ENCODE measurements at regions not wholly inside any gene's neighbourhood (a gene's known extent, or its start where the extent isn't known, plus 50 kb on each side); places are given as distances from the start of the nearest gene placed in this dataset.

DNA sequence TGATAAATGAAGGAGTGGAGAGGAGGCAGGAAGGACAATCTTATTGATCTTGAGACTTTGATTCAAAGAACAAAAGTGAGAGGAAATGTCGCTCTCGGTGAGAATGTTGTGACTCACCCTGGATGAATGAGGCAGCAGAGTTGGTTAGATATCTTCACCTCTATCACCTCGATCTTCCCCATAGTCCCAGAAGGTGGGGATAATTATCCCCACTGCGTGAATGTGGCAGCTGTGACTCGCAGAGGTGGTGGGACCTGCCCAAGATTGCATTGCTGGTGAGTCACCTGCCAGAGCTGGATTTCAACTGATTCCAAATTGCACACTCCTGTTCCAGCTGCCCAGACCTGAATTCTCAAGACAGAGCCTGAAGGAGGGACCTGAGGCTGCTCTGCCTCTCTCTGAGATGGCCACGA, 105.0 kb downstream of the MATN1 start:
- TF ChIP-seq ZFP30 (CRISPR knock-in tag; IDR thresholded peaks at IDR 0.05) (no peak), ZC3H10 (CRISPR knock-in tag; IDR thresholded peaks at IDR 0.05) (no peak), ZNF565 (CRISPR knock-in tag; conservative IDR thresholded peaks at IDR 0.05; ENCODE audit: low read depth) (no peak), PPARA (CRISPR knock-in tag; IDR thresholded peaks at IDR 0.05; ENCODE audit: borderline replicate concordance) (no peak), CSDC2 (CRISPR knock-in tag; IDR thresholded peaks at IDR 0.05) (no peak), RARB (CRISPR knock-in tag; IDR thresholded peaks at IDR 0.05) (no peak), SNAI2 (CRISPR knock-in tag; IDR thresholded peaks at IDR 0.05) (no peak), ZFP3 (CRISPR knock-in tag; IDR thresholded peaks at IDR 0.05) (no peak), ESRRG (CRISPR knock-in tag; IDR thresholded peaks at IDR 0.05) (no peak), TCF4 (CRISPR knock-in tag; IDR thresholded peaks at IDR 0.05; ENCODE audit: borderline replicate concordance) (no peak), GLIS3 (CRISPR knock-in tag; IDR thresholded peaks at IDR 0.05) (no peak), BACH2 (CRISPR knock-in tag; IDR thresholded peaks at IDR 0.05; ENCODE audit: borderline replicate concordance) (no peak), ARNTL (CRISPR knock-in tag; IDR thresholded peaks at IDR 0.05; ENCODE audit: borderline replicate concordance, low read depth) (no peak), ZNF8 (CRISPR knock-in tag; IDR thresholded peaks at IDR 0.05) (no peak), OSR1 (CRISPR knock-in tag; IDR thresholded peaks at IDR 0.05) (no peak)
- TF ChIP-seq, protein P1, sequence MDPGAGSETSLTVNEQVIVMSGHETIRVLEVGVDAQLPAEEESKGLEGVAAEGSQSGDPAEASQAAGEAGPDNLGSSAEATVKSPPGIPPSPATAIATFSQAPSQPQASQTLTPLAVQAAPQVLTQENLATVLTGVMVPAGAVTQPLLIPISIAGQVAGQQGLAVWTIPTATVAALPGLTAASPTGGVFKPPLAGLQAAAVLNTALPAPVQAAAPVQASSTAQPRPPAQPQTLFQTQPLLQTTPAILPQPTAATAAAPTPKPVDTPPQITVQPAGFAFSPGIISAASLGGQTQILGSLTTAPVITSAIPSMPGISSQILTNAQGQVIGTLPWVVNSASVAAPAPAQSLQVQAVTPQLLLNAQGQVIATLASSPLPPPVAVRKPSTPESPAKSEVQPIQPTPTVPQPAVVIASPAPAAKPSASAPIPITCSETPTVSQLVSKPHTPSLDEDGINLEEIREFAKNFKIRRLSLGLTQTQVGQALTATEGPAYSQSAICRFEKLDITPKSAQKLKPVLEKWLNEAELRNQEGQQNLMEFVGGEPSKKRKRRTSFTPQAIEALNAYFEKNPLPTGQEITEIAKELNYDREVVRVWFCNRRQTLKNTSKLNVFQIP (CRISPR knock-in tag; IDR thresholded peaks at IDR 0.05; ENCODE audit: borderline replicate concordance, low read depth) = no peak
- TF ChIP-seq, protein P2, sequence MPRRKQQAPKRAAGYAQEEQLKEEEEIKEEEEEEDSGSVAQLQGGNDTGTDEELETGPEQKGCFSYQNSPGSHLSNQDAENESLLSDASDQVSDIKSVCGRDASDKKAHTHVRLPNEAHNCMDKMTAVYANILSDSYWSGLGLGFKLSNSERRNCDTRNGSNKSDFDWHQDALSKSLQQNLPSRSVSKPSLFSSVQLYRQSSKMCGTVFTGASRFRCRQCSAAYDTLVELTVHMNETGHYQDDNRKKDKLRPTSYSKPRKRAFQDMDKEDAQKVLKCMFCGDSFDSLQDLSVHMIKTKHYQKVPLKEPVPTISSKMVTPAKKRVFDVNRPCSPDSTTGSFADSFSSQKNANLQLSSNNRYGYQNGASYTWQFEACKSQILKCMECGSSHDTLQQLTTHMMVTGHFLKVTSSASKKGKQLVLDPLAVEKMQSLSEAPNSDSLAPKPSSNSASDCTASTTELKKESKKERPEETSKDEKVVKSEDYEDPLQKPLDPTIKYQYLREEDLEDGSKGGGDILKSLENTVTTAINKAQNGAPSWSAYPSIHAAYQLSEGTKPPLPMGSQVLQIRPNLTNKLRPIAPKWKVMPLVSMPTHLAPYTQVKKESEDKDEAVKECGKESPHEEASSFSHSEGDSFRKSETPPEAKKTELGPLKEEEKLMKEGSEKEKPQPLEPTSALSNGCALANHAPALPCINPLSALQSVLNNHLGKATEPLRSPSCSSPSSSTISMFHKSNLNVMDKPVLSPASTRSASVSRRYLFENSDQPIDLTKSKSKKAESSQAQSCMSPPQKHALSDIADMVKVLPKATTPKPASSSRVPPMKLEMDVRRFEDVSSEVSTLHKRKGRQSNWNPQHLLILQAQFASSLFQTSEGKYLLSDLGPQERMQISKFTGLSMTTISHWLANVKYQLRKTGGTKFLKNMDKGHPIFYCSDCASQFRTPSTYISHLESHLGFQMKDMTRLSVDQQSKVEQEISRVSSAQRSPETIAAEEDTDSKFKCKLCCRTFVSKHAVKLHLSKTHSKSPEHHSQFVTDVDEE (CRISPR knock-in tag; IDR thresholded peaks at IDR 0.05) = no peak
- TF ChIP-seq, protein P3, sequence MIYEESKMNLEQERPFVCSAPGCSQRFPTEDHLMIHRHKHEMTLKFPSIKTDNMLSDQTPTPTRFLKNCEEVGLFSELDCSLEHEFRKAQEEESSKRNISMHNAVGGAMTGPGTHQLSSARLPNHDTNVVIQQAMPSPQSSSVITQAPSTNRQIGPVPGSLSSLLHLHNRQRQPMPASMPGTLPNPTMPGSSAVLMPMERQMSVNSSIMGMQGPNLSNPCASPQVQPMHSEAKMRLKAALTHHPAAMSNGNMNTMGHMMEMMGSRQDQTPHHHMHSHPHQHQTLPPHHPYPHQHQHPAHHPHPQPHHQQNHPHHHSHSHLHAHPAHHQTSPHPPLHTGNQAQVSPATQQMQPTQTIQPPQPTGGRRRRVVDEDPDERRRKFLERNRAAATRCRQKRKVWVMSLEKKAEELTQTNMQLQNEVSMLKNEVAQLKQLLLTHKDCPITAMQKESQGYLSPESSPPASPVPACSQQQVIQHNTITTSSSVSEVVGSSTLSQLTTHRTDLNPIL (CRISPR knock-in tag; IDR thresholded peaks at IDR 0.05; ENCODE audit: low read depth) = no peak
- TF ChIP-seq, protein P4, sequence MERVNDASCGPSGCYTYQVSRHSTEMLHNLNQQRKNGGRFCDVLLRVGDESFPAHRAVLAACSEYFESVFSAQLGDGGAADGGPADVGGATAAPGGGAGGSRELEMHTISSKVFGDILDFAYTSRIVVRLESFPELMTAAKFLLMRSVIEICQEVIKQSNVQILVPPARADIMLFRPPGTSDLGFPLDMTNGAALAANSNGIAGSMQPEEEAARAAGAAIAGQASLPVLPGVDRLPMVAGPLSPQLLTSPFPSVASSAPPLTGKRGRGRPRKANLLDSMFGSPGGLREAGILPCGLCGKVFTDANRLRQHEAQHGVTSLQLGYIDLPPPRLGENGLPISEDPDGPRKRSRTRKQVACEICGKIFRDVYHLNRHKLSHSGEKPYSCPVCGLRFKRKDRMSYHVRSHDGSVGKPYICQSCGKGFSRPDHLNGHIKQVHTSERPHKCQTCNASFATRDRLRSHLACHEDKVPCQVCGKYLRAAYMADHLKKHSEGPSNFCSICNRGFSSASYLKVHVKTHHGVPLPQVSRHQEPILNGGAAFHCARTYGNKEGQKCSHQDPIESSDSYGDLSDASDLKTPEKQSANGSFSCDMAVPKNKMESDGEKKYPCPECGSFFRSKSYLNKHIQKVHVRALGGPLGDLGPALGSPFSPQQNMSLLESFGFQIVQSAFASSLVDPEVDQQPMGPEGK (CRISPR knock-in tag; IDR thresholded peaks at IDR 0.05; ENCODE audit: borderline replicate concordance) = no peak
- TF ChIP-seq, protein P5, sequence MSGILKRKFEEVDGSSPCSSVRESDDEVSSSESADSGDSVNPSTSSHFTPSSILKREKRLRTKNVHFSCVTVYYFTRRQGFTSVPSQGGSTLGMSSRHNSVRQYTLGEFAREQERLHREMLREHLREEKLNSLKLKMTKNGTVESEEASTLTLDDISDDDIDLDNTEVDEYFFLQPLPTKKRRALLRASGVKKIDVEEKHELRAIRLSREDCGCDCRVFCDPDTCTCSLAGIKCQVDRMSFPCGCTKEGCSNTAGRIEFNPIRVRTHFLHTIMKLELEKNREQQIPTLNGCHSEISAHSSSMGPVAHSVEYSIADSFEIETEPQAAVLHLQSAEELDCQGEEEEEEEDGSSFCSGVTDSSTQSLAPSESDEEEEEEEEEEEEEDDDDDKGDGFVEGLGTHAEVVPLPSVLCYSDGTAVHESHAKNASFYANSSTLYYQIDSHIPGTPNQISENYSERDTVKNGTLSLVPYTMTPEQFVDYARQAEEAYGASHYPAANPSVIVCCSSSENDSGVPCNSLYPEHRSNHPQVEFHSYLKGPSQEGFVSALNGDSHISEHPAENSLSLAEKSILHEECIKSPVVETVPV (CRISPR knock-in tag; IDR thresholded peaks at IDR 0.05) = no peak
- ATAC-seq = no peak

DNA sequence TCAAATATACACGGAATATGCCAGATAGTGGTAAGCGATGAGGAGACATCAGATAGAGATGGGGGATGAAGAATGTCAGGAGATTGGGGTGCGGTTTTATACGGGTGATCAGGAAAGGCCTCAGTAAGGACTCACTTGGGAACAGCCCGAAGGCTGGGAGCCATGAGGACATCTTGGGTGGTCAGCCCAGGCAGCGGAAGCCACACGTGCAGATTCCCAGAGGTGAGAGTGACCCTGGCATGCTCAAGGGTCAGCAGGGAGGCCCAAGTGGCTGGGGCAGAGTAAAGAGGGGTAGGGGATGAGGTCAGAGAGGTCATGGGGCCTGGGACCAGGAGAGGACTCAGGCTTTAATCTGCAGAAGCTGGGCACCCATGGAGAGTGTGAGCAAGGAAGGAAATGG, 106.6 kb downstream of the MATN1 start:
- no peak for ATAC-seq
- TF ChIP-seq RARB (CRISPR knock-in tag; IDR thresholded peaks at IDR 0.05) (no peak), ESRRG (CRISPR knock-in tag; IDR thresholded peaks at IDR 0.05) (no peak), OSR1 (CRISPR knock-in tag; IDR thresholded peaks at IDR 0.05) (no peak), CSDC2 (CRISPR knock-in tag; IDR thresholded peaks at IDR 0.05) (no peak), ZFP30 (CRISPR knock-in tag; IDR thresholded peaks at IDR 0.05) (no peak), BACH2 (CRISPR knock-in tag; IDR thresholded peaks at IDR 0.05; ENCODE audit: borderline replicate concordance) (no peak), SNAI2 (CRISPR knock-in tag; IDR thresholded peaks at IDR 0.05) (no peak)
- TF ChIP-seq, protein P3 (CRISPR knock-in tag; IDR thresholded peaks at IDR 0.05; ENCODE audit: low read depth) = no peak
- TF ChIP-seq, protein P2 (CRISPR knock-in tag; IDR thresholded peaks at IDR 0.05) = no peak
- TF ChIP-seq, protein P5 (CRISPR knock-in tag; IDR thresholded peaks at IDR 0.05) = no peak
